ENCODE measurements at regions not wholly inside any gene's neighbourhood (a gene's known extent, or its start where the extent isn't known, plus 50 kb on each side); places are given as distances from the start of the nearest gene placed in this dataset.

- no TSS peak for BruUV-seq (replicated peaks)
- no peak overlapping the region for H3K27ac Mint-ChIP-seq (ENCODE audit: low read depth, unreplicated experiment)
- H3K4me3 Mint-ChIP-seq (ENCODE audit: unreplicated experiment) = no peak overlapping the region
- no peaks in the 10 kb centered on the region for H3K9me3 Mint-ChIP-seq (ENCODE audit: unreplicated experiment)
- ChIA-PET CTCF (interaction anchor here (0.5 kb wide), 1 partner anchor 946 kb away, joined by 3 read pairs; no protein-coding TSS in a partner anchor), POLR2A (no interaction called here)
- intact Hi-C loops (cut with micrococcal nuclease) = no loop called here
- DNase-seq (ENCODE audit: unreplicated experiment) = no peak
- H3K4me1 Mint-ChIP-seq (ENCODE audit: insufficient read depth, unreplicated experiment) = no peaks in the 10 kb centered on the region
- no peaks in the 10 kb centered on the region for H3K36me3 Mint-ChIP-seq (ENCODE audit: insufficient read depth, unreplicated experiment)
- TF ChIP-seq CTCF (IDR thresholded peaks at IDR 0.05; ENCODE audit: unreplicated experiment) = no peak
- no peaks in the 10 kb centered on the region for H3K27me3 Mint-ChIP-seq (ENCODE audit: insufficient read depth, unreplicated experiment)
Measured at GRCh38 chr6:100216760-100217159, 222.7 kb upstream of the MCHR2 start.

GRCh38 chr6:100212131-100212530, 218.1 kb upstream of the MCHR2 start:
- Mint-ChIP-seq H3K9me3 (ENCODE audit: unreplicated experiment) (no peaks in the 10 kb centered on the region), H3K4me3 (ENCODE audit: unreplicated experiment) (no peak overlapping the region), H3K4me1 (ENCODE audit: insufficient read depth, unreplicated experiment) (no peaks in the 10 kb centered on the region), H3K36me3 (ENCODE audit: insufficient read depth, unreplicated experiment) (no peaks in the 10 kb centered on the region), H3K27me3 (ENCODE audit: insufficient read depth, unreplicated experiment) (no peaks in the 10 kb centered on the region), H3K27ac (ENCODE audit: low read depth, unreplicated experiment) (no peak overlapping the region)
- no peak for TF ChIP-seq CTCF (IDR thresholded peaks at IDR 0.05; ENCODE audit: unreplicated experiment)
- intact Hi-C loops (cut with micrococcal nuclease) = no loop called here
- ChIA-PET CTCF (interaction anchor here (0.7 kb wide), 1 partner anchor 473 kb away, joined by 6 read pairs; no protein-coding TSS in a partner anchor), POLR2A (no interaction called here)
- BruUV-seq (replicated peaks) = no TSS peak
- no peak for DNase-seq (ENCODE audit: unreplicated experiment)

- BruUV-seq (replicated peaks) = no TSS peak
- H3K36me3 Mint-ChIP-seq (ENCODE audit: insufficient read depth, unreplicated experiment) = no peaks in the 10 kb centered on the region
- no peak overlapping the region for H3K27ac Mint-ChIP-seq (ENCODE audit: low read depth, unreplicated experiment)
- DNase-seq (ENCODE audit: unreplicated experiment) = no peak
- no peak overlapping the region for H3K4me3 Mint-ChIP-seq (ENCODE audit: unreplicated experiment)
- intact Hi-C loops (cut with micrococcal nuclease) = no loop called here
- TF ChIP-seq CTCF (IDR thresholded peaks at IDR 0.05; ENCODE audit: unreplicated experiment) = no peak
- POLR2A ChIA-PET = no interaction called here
- no peaks in the 10 kb centered on the region for H3K4me1 Mint-ChIP-seq (ENCODE audit: insufficient read depth, unreplicated experiment)
- H3K9me3 Mint-ChIP-seq (ENCODE audit: unreplicated experiment) = no peaks in the 10 kb centered on the region
- CTCF ChIA-PET = interaction anchor here (0.5 to 0.6 kb wide), 2 partner anchors 17 to 315 kb away, joined by 3 to 4 read pairs; no protein-coding TSS in a partner anchor
- H3K27me3 Mint-ChIP-seq (ENCODE audit: insufficient read depth, unreplicated experiment) = no peaks in the 10 kb centered on the region
Measured at GRCh38 chr6:100210137-100211117, 216.4 kb upstream of the MCHR2 start.

- H3K9me3 Mint-ChIP-seq (ENCODE audit: unreplicated experiment) = no peaks in the 10 kb centered on the region
- intact Hi-C loops (cut with micrococcal nuclease) = no loop called here
- ChIA-PET POLR2A (no interaction called here), CTCF (interaction anchor here (0.5 to 0.6 kb wide), 2 partner anchors 18 to 316 kb away, joined by 3 to 4 read pairs; no protein-coding TSS in a partner anchor)
- H3K4me1 Mint-ChIP-seq (ENCODE audit: insufficient read depth, unreplicated experiment) = no peaks in the 10 kb centered on the region
- no peak for DNase-seq (ENCODE audit: unreplicated experiment)
- no peak overlapping the region for H3K4me3 Mint-ChIP-seq (ENCODE audit: unreplicated experiment)
- BruUV-seq (replicated peaks) = no TSS peak
- no peak overlapping the region for H3K27ac Mint-ChIP-seq (ENCODE audit: low read depth, unreplicated experiment)
- no peaks in the 10 kb centered on the region for H3K36me3 Mint-ChIP-seq (ENCODE audit: insufficient read depth, unreplicated experiment)
- H3K27me3 Mint-ChIP-seq (ENCODE audit: insufficient read depth, unreplicated experiment) = no peaks in the 10 kb centered on the region
- no peak for TF ChIP-seq CTCF (IDR thresholded peaks at IDR 0.05; ENCODE audit: unreplicated experiment)
Measured at GRCh38 chr6:100209323-100210136, 215.5 kb upstream of the MCHR2 start.

Data from MCF 10A (cell line).